A673 (cell line): ENCODE measurements at regions not wholly inside any gene's neighbourhood (a gene's known extent, or its start where the extent isn't known, plus 50 kb on each side); places are given as distances from the start of the nearest gene placed in this dataset.

Experiments used
- EZH2 ChIP-seq: fragments of 200-600 bp; sonication (generic); IDR thresholded peaks from 2 replicates; pipeline ENCODE4 v1.6.1; 2017; ENCODE audit warnings: borderline replicate concordance, low read depth, mild to moderate bottlenecking, mixed read lengths, antibody characterized with exemption, low read length; ENCODE audit not compliant: poor library complexity, severe bottlenecking
- TF ChIP-seq, protein P1 (sequence below): fragments of 300-800, 200-600 bp; sonication (generic); conservative IDR thresholded peaks from 2 replicates; pipeline ENCODE4 v1.5.1; 2017; ENCODE audit warnings: low read depth, mild to moderate bottlenecking, antibody characterized with exemption, low read length, moderate library complexity, mixed read lengths

DNA sequence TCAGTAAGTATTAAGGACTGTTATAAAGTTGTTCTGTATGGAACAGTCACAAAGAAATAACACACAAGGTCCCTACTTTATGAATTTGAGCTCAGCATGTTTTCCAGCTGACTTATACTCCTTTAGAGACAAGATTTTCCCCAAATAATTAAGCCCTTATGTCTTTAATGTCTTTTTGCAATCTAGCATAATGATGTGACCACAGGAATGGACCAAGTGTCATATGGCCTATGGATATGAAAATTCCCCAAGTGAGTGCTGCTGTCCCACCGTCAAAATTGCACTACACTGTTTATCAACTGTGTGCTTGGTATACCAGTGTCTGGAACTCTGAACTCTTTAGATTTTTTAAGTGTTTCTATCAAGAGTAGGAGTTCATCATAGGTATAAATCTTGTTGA lies 369.6 kb downstream of the PID1 start:
- TF ChIP-seq, protein P1, sequence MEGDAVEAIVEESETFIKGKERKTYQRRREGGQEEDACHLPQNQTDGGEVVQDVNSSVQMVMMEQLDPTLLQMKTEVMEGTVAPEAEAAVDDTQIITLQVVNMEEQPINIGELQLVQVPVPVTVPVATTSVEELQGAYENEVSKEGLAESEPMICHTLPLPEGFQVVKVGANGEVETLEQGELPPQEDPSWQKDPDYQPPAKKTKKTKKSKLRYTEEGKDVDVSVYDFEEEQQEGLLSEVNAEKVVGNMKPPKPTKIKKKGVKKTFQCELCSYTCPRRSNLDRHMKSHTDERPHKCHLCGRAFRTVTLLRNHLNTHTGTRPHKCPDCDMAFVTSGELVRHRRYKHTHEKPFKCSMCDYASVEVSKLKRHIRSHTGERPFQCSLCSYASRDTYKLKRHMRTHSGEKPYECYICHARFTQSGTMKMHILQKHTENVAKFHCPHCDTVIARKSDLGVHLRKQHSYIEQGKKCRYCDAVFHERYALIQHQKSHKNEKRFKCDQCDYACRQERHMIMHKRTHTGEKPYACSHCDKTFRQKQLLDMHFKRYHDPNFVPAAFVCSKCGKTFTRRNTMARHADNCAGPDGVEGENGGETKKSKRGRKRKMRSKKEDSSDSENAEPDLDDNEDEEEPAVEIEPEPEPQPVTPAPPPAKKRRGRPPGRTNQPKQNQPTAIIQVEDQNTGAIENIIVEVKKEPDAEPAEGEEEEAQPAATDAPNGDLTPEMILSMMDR: no peak
- no peak for TF ChIP-seq EZH2
